GM19328 (cell line): ENCODE measurements at regions not wholly inside any gene's neighbourhood (a gene's known extent, or its start where the extent isn't known, plus 50 kb on each side); places are given as distances from the start of the nearest gene placed in this dataset.

ENCODE experiments used
- ATAC-seq: cut with Tn5 transposase; IDR thresholded peaks from one replicate; pipeline ENCODE4 v1.9.1; 2021; ENCODE audit warnings: mild to moderate bottlenecking, moderate library complexity; ENCODE audit not compliant: unreplicated experiment

GRCh38 chr16:86765389-86766026, 187.2 kb downstream of the FOXL1 start:
- ATAC-seq: no peak

DNA sequence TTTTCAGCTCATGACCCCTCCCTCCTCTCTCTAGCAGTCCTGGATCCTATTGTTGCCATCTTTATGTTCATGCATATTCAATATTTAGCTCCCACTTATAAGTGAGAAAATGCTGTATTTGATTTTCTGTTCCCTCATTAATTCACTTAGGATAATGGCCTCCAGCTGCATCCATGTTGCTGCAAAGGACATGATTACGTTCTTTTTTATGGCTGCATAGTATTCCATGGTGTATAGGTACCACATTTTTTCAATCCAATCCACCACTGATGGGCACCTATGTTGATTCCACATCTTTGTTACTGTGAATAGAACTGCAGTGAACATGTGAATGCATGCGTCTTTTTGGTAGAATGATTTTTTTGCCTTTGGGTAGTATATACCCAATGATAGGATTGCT, 188.4 kb downstream of the FOXL1 start:
- ATAC-seq: no peak

GRCh38 chr16:86768228-86768791, 190.0 kb downstream of the FOXL1 start:
- ATAC-seq: no peak

GRCh38 chr16:86768999-86769398, 190.7 kb downstream of the FOXL1 start:
- no peak for ATAC-seq

GRCh38 chr16:86771506-86772460, 193.4 kb downstream of the FOXL1 start:
- no peak for ATAC-seq

DNA sequence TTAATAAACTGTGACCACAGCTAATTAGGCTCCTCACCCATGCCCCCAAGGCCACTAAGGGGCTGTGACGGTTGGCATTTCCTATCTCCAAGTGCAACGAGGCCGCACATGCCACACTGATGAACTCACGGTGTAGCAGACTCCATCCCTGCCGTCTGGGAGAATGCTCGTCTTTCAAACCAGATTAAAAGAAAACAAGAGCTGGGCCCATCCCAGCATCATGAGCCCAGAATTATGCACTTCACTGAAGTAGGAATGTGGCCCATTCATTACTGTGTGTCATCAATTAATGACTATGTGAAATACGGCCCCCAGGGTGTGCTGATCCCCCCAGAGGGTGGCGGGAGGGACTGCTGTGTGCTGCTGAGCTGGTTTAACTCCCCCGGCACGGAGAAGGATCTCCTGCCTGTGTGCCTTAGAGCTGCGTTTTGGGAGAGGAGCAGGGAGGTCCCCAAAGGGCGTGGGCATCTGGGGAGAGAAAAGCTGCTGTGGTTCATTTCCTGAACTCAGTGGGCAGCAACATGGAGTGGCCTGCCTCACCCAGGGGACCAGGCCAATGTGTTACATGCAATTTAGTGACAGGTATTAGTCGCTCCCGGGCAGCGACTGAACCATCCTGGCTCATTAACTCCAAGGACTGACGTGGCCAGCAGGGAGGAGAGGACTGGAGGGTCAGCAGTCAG, 194.5 kb downstream of the FOXL1 start:
- ATAC-seq: no peak

DNA sequence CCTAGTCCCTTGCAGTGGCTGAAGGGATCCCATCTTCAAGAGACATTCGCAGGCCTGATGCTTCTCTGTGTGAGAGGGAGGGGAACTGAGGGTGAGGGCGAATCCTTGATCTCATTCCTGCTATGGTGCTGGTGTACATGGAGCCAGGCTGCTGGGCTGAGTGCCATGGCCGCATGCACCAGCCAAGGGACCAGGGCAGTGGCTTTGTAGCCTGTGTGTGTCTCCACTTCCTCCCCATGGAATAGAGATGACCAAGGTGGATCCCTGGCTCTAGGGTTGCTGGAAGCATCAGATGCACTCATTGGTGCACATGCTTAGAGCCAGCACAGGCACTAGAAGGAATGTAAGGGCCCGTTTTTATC, 195.0 kb downstream of the FOXL1 start:
- no peak for ATAC-seq

DNA sequence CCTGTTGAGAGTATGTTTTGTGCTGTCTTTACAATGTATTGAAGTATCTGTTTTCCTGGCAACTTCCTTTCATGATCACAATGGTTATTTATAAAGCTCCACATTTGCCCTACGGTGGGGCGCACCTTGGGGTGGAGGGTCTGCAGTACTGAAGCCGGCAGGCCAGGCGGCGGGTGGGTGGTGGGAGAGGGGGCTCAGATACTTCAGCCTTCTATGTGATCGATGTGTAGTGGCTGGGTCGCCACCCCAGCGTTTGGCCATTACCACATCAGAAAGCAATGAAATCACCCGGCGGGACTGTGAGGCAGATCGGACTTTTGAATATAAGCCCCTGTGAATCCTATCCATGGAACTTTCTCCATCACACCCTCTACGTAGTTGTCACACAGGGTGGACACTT, 196.6 kb downstream of the FOXL1 start:
- no peak for ATAC-seq

DNA sequence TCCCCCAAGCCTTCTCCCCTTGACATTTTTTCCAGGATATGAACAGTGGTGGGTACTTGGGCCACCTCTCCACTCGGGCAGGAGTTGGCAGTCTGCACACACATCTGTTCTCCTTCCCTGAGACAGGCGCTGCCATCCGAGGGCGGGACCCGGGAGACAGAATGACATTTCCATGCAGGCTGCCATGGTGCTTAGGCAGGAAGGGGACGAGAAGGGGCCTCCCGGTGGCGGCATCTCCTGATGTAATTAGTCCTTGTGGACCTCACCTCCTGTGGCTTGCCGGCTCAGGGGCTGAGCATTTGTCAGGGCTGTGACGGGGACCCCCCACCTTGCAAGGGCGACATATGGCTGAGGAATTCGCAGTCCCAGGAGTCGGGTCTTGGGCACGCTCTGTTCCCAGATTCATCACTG, 197.2 kb downstream of the FOXL1 start:
- ATAC-seq: no peak

GRCh38 chr16:86777381-86777946, 199.1 kb downstream of the FOXL1 start:
- ATAC-seq: no peak

- no peak for ATAC-seq
These were observed 199.9 kb downstream of the FOXL1 start for GRCh38 chr16:86778108-86778745.

DNA sequence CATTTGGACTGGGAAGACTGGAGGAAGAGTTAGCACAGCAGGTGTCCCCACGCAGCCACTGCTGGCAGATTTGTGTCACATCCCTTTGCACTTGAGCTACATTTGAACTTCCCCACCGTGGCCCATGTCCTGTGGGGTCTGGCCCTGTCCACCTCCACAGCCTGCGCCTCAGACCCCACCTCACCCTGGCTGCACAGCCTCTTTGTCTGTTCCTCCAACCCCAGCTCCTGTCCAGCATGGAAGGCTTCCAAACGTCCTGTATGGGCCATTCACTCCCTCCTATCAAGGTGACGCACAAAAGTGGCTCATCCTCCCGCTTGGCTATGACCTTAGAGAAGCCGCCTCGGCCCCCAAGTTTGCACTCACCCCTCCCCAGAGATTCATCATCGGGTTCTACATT, 200.6 kb downstream of the FOXL1 start:
- ATAC-seq: no peak

- no peak for ATAC-seq
These were observed 202.7 kb downstream of the FOXL1 start for GRCh38 chr16:86781046-86781445.

GRCh38 chr16:86783636-86784626, 205.6 kb downstream of the FOXL1 start:
- no peak for ATAC-seq

DNA sequence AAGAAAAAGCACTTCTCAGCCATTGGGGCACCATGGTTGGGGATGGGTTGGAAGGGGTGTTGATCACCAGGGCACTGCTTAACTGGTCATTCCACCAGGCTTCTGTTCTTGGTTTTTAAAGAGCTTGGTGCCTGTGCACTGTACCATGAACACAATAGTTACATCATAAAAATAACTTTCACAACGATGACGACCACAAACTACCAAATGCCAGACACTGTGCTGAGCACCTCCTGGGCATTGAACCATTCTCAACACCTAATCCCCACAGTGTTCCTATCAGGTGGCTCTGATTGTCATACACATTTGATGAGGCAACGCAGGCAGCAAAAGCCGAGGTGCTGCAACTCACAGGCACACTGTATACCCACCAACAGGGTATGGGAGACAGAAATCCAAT, 208.0 kb downstream of the FOXL1 start:
- ATAC-seq: no peak

- no peak for ATAC-seq
These were observed 208.6 kb downstream of the FOXL1 start for GRCh38 chr16:86786994-86787393.

- no peak for ATAC-seq
These were observed 209.2 kb downstream of the FOXL1 start for GRCh38 chr16:86787538-86787937.

DNA sequence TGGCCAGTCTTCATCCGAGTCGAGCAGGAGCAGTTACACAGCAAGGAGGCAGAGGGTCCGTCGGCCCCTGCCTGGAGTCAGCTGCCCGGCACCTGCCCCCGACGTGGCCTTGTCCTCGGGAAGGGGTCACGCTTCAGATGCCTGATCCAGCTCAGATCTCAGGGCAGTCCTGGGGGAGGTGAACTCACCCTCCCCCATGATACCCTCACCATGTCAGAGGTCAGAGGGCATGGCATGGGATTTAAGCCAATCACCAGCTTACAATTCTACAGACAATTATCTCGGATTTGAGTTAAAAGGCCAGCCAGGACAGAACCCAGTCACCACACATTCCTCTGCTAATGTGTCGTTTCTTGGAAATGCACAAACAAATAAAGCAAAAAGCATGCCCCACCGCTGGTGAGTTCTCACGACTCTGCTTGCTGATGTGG, 211.3 kb downstream of the FOXL1 start:
- no peak for ATAC-seq

GRCh38 chr16:86791287-86792035, 213.1 kb downstream of the FOXL1 start:
- no peak for ATAC-seq
